ENCODE measurements at regions not wholly inside any gene's neighbourhood (a gene's known extent, or its start where the extent isn't known, plus 50 kb on each side); places are given as distances from the start of the nearest gene placed in this dataset.

DNA sequence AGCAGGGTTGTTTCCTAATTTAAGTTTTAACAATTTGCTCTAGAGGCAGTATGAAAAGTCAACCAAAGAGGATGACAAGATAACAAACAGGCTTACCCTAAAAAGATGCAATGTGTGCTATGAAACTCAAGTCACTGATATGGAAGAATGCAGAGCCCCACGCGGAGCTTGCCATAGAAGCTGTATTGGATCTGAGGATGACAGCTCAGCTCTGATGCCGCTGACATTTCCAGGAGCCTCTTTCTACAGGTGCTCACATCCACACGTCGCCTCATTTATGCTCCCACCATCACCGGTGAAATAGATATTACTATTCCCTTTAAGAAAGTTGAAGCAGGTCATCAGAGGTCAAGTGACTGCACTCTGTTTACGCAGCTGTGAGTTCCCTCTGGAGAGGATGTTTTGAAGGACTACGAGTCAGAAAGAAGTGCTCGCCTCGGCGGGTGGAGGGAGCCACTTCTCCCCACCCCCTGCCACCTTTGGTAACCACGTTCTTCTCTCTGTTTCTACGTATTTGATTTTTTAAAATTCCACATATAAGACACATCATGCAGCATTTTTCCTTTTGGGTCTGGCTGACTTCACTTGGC, 275.4 kb downstream of the GLRX3 start:
- TF ChIP-seq, protein P1, sequence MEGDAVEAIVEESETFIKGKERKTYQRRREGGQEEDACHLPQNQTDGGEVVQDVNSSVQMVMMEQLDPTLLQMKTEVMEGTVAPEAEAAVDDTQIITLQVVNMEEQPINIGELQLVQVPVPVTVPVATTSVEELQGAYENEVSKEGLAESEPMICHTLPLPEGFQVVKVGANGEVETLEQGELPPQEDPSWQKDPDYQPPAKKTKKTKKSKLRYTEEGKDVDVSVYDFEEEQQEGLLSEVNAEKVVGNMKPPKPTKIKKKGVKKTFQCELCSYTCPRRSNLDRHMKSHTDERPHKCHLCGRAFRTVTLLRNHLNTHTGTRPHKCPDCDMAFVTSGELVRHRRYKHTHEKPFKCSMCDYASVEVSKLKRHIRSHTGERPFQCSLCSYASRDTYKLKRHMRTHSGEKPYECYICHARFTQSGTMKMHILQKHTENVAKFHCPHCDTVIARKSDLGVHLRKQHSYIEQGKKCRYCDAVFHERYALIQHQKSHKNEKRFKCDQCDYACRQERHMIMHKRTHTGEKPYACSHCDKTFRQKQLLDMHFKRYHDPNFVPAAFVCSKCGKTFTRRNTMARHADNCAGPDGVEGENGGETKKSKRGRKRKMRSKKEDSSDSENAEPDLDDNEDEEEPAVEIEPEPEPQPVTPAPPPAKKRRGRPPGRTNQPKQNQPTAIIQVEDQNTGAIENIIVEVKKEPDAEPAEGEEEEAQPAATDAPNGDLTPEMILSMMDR (conservative IDR thresholded peaks at IDR 0.05; ENCODE audit: low read depth, low read length), result no peak
- TF ChIP-seq POLR2A (IDR thresholded peaks at IDR 0.05; ENCODE audit: low read depth, low read length), result no peak
